T47D (cell line): ENCODE measurements at regions not wholly inside any gene's neighbourhood (a gene's known extent, or its start where the extent isn't known, plus 50 kb on each side); places are given as distances from the start of the nearest gene placed in this dataset.

ENCODE experiments used
- DNase-seq, 2 experiments: peaks; one replicate each; pipeline versions ENCODE4 v3.0.0 to v3.0.0-alpha.2; 2011 to 2012; ENCODE audit warnings: low read depth in 1 of 2, low spot score in 1 of 2
- JUND ChIP-seq: IDR thresholded peaks from 2 replicates; pipeline ENCODE4 v1.6.1; 2012; ENCODE audit warnings: low read depth
- in situ Hi-C: cut with HindIII; loops from 2 replicates; pipeline ENCODE4 v1.10.0; 2016; ENCODE audit warnings: low sequenced_read_pairs, low pct_unique_long_range_greater_than_20kb

DNA sequence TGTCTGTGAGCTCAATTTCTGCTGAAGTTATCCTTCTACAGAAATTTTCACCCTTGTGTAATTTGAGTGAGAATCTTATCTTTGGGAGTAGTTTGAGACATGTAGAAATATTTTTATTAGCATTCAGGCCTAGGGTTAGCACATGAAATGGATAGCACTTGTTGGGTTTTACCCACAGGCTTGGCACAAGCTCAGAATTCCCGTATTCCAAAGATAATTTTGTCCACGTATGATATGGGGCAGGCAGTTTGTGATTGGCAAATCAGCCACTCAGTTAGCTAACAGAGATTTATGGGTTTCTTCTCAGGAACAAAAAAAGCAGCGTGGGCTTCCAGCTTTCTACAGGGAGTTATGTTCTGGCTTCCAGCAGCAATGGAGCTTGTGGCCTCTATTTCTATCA, 117.9 kb upstream of the DCAF8L1 start:
- in situ Hi-C loops = no loop called here

DNA sequence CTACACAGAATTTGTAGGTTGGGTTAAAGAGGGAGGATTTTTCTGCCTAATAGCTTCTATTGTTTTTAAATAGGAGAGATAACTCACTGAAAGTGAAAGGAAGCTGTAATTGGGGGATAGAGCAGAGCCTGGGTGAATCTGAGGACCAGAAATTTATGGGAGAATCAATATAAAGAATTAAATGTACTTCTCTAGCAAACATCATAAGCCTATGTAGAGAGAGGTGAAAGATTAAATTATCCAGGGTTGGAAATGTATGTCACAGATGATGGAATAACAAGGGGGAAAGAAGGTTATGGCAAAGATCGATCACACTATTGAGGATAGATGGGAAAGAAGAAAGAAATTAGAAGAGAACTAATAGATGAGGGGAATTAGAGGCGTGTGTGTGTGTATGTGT, 104.4 kb upstream of the DCAF8L1 start:
- TF ChIP-seq JUND = no peak

More for the DNA sequence above, 117.9 kb upstream of the DCAF8L1 start:
- no peak for TF ChIP-seq JUND
- no peak for DNase-seq

DNA sequence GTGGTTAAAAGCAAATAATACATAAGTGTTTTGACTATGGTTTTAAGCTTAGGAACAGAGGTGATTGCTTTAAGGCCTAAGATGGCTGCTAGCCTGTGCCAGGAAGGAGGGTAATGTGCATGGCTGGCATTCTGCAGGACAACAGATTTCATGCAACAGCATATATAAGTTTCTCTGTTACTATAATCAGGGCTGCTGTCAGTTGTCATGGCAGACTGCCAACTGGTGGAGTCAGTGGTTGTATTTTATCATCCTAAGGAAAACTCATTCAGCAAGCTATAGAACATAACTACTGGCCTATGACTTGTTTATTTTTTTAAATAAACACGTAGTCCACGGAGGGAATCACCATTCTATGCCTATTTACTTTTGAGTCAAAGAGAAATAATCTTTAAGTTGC, 77.7 kb upstream of the DCAF8L1 start:
- DNase-seq = no peak
- in situ Hi-C loops = no loop called here
- no peak for TF ChIP-seq JUND

More for the DNA sequence above, 104.4 kb upstream of the DCAF8L1 start:
- no peak for DNase-seq
- in situ Hi-C loops = no loop called here

DNA sequence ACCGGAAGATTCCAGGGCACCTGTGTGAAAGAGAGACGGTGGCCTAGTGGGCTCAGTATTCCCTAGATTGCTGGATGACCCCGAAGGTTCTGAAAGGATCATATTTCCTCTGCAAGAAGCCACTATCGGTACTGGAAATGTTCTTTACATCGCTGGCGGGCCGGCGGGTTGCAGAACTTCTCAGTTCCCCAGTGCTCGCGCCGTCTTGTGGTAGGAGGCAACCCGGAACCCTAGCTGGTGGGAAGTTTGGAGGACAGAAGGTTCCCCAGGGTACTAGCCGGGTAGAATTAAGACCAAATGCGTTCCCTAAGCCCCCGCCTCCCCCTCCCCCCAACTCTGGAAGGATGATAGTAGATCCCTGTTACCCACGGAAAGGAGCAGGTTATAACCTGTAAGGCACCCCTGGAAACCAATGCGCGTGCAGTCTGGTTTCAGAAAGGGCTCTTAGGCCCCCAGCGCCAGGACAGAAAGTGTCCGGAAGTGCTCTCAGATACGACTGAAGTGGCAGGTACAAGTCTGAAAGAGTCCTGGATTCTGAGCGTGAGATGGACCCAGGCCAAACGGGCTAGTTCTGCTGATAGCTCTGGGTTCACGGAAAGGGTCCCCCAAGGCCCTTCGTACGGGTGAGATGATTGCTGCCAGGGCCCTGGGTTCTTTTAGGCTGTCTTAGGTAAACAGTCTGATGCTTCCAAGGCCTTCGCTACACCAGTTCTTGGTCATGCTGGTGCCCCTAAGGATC, 61.7 kb upstream of the DCAF8L1 start:
- no peak for TF ChIP-seq JUND
- in situ Hi-C loops = no loop called here

DNA sequence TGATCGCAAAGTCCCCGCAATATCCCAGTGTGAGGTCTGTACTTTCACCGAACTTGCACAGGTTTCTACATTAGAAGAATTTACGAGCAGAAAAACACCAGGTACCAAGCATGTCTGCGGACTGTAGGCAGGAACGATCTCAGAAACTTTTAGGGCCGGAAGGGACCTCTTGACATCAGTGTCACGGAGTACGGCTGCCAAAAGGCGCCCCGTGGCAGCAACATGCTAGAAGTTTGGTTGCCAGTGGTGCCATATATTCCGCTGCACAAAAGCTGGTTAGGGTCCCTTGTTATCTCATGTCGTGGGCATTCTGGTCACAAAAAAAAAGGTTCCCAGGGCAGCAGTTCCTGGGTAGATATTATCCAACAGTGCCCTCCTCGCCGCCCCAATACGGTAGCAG, 61.0 kb upstream of the DCAF8L1 start:
- in situ Hi-C loops = no loop called here
- DNase-seq = no peak
- no peak for TF ChIP-seq JUND

More for the DNA sequence above, 61.7 kb upstream of the DCAF8L1 start:
- DNase-seq = no peak

DNA sequence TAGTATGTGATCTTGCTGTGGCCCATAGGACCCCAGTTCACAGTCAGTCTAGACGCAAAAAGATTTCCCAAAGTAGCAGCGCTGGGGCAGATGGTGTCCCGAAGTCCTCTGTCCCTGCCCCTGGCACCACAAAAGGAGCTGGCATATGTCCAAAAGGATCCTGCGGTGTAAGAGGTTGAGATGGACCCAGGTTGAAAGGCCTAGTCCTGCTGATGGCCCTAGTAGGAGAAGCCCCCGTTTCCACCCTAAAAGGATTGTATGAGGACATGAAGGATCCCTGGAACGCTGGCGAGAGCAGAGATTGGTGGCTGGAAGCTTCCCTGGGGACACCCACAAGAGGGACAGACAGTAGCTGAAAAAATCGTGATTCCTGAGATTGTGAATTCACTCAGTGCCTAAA, 58.0 kb upstream of the DCAF8L1 start:
- TF ChIP-seq JUND = no peak
- no peak for DNase-seq
- in situ Hi-C loops = no loop called here
